Glutamatergic neuron (in vitro differentiated cells): ENCODE measurements at regions not wholly inside any gene's neighbourhood (a gene's known extent, or its start where the extent isn't known, plus 50 kb on each side); places are given as distances from the start of the nearest gene placed in this dataset.

Experiments used
- DNase-seq: peaks from one replicate; pipeline ENCODE4 v3.0.0; 2022
- H3K27ac Mint-ChIP-seq: one replicate; pipeline ENCODE4 v1.8.0; 2020; ENCODE audit warnings: mild to moderate bottlenecking, mixed read lengths, inconsistent platforms; ENCODE audit not compliant: unreplicated experiment
- H3K27me3 Mint-ChIP-seq: one replicate; pipeline ENCODE4 v1.8.0; 2020; ENCODE audit warnings: mild to moderate bottlenecking, moderate library complexity, mixed read lengths, inconsistent platforms; ENCODE audit not compliant: unreplicated experiment
- H3K36me3 Mint-ChIP-seq: one replicate; pipeline ENCODE4 v1.8.0; 2020; ENCODE audit warnings: mild to moderate bottlenecking, mixed read lengths, inconsistent platforms; ENCODE audit not compliant: unreplicated experiment
- H3K4me1 Mint-ChIP-seq: one replicate; pipeline ENCODE4 v1.8.0; 2020; ENCODE audit warnings: mild to moderate bottlenecking, low read depth, mixed read lengths, inconsistent platforms; ENCODE audit not compliant: unreplicated experiment
- H3K4me3 Mint-ChIP-seq: one replicate; pipeline ENCODE4 v1.8.0; 2020; ENCODE audit warnings: mild to moderate bottlenecking, mixed read lengths, inconsistent platforms; ENCODE audit not compliant: unreplicated experiment
- H3K9me3 Mint-ChIP-seq: one replicate; pipeline ENCODE4 v1.8.0; 2020; ENCODE audit warnings: mild to moderate bottlenecking, moderate library complexity, mixed read lengths, inconsistent platforms; ENCODE audit not compliant: unreplicated experiment
- TF ChIP-seq, protein P1 (sequence below): fragments of 200-600 bp; sonication (generic); IDR thresholded peaks from one replicate; pipeline ENCODE4 v1.5.0; 2021; ENCODE audit not compliant: partially characterized antibody, unreplicated experiment

- H3K27ac Mint-ChIP-seq = peak overlapping the region; percentile 59
- peaks cover 22% of the 10 kb centered on the region for H3K4me1 Mint-ChIP-seq
- peaks cover 14% of the 10 kb centered on the region for H3K27me3 Mint-ChIP-seq
- DNase-seq = peak; percentile 69
- H3K4me3 Mint-ChIP-seq = peak overlapping the region; percentile 61
- peaks cover 8% of the 10 kb centered on the region for H3K9me3 Mint-ChIP-seq
- peaks cover 8% of the 10 kb centered on the region for H3K36me3 Mint-ChIP-seq
- TF ChIP-seq, protein P1, sequence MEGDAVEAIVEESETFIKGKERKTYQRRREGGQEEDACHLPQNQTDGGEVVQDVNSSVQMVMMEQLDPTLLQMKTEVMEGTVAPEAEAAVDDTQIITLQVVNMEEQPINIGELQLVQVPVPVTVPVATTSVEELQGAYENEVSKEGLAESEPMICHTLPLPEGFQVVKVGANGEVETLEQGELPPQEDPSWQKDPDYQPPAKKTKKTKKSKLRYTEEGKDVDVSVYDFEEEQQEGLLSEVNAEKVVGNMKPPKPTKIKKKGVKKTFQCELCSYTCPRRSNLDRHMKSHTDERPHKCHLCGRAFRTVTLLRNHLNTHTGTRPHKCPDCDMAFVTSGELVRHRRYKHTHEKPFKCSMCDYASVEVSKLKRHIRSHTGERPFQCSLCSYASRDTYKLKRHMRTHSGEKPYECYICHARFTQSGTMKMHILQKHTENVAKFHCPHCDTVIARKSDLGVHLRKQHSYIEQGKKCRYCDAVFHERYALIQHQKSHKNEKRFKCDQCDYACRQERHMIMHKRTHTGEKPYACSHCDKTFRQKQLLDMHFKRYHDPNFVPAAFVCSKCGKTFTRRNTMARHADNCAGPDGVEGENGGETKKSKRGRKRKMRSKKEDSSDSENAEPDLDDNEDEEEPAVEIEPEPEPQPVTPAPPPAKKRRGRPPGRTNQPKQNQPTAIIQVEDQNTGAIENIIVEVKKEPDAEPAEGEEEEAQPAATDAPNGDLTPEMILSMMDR = no peak
Measured at GRCh38 chr17:77637818-77638575, 320.5 kb upstream of the TNRC6C start.

- Mint-ChIP-seq H3K4me3 (no peak overlapping the region), H3K9me3 (peaks cover 4% of the 10 kb centered on the region), H3K36me3 (peaks cover 8% of the 10 kb centered on the region), H3K27ac (no peak overlapping the region), H3K4me1 (peaks cover 16% of the 10 kb centered on the region), H3K27me3 (peaks cover 9% of the 10 kb centered on the region)
- TF ChIP-seq, protein P1 = no peak
- no peak for DNase-seq
Measured at GRCh38 chr17:77640252-77640651, 318.3 kb upstream of the TNRC6C start.

DNA sequence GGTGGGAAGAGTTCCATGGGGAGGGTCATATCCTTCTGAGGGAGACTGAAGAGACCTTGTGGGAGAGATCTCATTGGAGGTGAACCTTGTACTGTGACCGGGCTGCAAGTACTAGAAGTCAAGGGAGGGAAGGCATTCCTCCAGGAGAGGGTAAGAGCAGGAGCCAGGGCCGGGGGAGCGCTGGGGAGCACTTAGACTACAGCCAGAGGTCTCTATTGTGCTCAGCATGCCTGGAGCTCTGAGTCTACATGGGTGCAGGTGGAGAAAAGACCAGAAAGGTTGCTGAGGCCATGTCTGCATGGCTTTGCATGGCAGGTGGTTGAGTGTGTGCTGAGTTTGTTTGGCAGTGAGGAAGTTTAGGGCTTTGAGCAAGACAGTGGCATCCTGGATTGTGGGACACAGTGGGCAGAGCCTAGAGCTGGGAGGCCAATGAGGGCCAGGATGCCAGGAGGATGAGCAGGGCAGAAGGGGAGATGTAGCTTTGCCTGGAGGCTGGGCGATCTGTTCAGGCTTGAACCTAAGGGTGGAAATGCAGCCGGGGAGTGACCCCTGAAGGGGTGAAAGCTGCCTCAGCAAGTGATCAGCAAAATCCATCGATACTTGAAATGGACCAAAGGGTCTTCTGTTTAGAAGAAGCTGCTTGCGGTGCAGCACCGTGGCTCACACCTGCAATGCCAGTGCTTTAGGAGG lies 317.4 kb upstream of the TNRC6C start:
- Mint-ChIP-seq H3K4me1 (peaks cover 17% of the 10 kb centered on the region), H3K9me3 (peaks cover 4% of the 10 kb centered on the region), H3K27me3 (peaks cover 8% of the 10 kb centered on the region), H3K36me3 (peaks cover 8% of the 10 kb centered on the region), H3K27ac (no peak overlapping the region), H3K4me3 (no peak overlapping the region)
- DNase-seq = no peak
- TF ChIP-seq, protein P1 = no peak

GRCh38 chr17:77641718-77642117 lies 316.8 kb upstream of the TNRC6C start:
- Mint-ChIP-seq H3K27ac (no peak overlapping the region), H3K27me3 (peaks cover 8% of the 10 kb centered on the region)
- TF ChIP-seq, protein P1 = no peak

More at GRCh38 chr17:77641718-77642117, 316.8 kb upstream of the TNRC6C start:
- no peak for DNase-seq
- Mint-ChIP-seq H3K4me3 (no peak overlapping the region), H3K4me1 (peaks cover 16% of the 10 kb centered on the region), H3K36me3 (peaks cover 8% of the 10 kb centered on the region), H3K9me3 (peaks cover 4% of the 10 kb centered on the region)
